GM13976 (cell line): ENCODE measurements at regions not wholly inside any gene's neighbourhood (a gene's known extent, or its start where the extent isn't known, plus 50 kb on each side); places are given as distances from the start of the nearest gene placed in this dataset.

Experiments
- DNase-seq: peaks from one replicate; pipeline ENCODE4 v3.0.0; 2012; ENCODE audit warnings: low spot score
- CTCF ChIP-seq: IDR thresholded peaks from 2 replicates; pipeline ENCODE4 v1.5.1; 2012; ENCODE audit warnings: borderline replicate concordance, mild to moderate bottlenecking; ENCODE audit not compliant: insufficient read depth; ENCODE audit errors: extremely low read depth, missing control alignments, control extremely low read depth
- in situ Hi-C: fragments of 300-500 bp; cut with MboI; formaldehyde crosslinking; loops from one replicate; pipeline ENCODE4 v1.12.0; 2022; ENCODE audit warnings: low sequenced_read_pairs, mixed read lengths, inconsistent platforms; ENCODE audit not compliant: unreplicated experiment

- no peak for TF ChIP-seq CTCF
- in situ Hi-C loops: no loop called here
- DNase-seq: no peak
Observed at GRCh38 chrX:34437586-34437985, 219.5 kb downstream of the TMEM47 start.

DNA sequence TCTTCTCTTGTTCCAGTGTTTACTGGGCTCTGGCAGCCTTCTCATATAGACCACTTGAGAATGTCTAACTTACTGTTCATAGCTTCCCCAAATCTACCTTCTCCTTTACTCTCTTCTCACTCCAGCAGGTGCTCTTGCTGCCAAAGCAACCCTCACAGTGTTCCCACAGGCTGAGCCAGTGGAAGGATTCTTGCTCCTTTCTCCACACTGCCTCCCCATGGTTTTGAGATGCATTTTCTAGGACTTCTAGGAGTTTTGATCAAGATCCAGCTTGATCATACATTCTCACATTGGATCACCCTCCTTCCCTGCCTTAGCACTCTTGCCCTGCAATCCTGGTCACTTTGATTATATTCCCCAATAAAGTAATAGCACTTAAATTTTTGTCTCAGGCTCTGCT lies 230.8 kb downstream of the TMEM47 start:
- no peak for DNase-seq
- in situ Hi-C loops: no loop called here
- TF ChIP-seq CTCF: no peak

GRCh38 chrX:34406580-34406979 lies 250.5 kb downstream of the TMEM47 start:
- in situ Hi-C loops: no loop called here
- DNase-seq: no peak
- no peak for TF ChIP-seq CTCF

DNA sequence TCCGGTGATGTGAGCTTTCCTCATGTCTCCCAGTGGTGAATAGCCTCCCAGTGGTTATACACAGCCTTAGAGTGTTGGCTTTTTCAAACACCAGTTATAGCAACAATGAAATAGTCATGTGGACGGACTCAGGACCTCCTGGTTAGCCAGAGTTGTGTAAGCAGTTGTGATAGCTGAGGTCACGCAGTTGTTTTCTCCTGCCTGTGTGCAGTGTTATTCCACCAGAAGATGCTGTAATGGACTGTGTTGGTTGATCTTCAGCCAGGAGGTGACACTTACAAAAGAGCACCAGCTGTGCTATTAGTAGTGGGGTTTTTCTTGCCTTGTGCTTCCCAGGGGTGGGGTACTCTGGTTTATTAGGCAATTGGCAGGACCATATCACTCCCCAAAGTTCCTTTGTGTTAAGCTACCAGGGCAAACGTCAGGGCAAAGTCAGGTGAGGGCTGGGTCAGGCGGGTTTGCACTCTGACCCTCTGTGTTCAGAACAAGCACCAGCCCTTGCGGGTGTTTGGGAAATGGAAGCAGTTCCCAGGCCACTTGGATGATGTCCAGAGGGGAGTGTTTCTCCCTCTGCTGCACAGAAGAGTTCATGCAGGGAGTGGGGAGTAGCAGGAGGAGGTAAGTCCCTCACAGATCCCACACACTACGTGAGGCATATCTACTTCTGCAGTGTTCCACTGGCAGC lies 252.6 kb downstream of the TMEM47 start:
- no peak for DNase-seq
- in situ Hi-C loops: no loop called here

GRCh38 chrX:34401411-34401810 lies 255.7 kb downstream of the TMEM47 start:
- in situ Hi-C loops: no loop called here
- no peak for DNase-seq
- no peak for TF ChIP-seq CTCF

More for the DNA sequence above, 252.6 kb downstream of the TMEM47 start:
- no peak for TF ChIP-seq CTCF

DNA sequence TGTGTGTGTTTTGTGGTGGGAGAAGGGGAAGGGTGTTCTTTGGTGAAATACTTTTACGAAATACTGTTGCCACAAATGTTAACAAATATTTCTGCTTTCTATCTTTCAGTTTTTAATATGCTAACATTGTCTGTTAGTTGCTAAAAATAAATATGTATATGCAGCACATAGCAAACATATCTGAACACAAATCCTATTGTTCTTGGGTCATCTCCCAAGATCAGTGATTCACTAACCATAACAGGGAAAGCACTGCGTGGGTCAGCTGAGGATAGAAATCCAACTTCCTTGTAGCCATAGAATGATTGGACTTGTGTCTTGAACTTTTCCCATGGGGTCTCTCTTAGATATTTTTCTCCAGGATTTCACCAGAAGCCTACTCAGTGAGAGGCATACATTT lies 250.3 kb upstream of the FAM47A start:
- TF ChIP-seq CTCF: no peak
- in situ Hi-C loops: no loop called here
- no peak for DNase-seq
